G401 (cell line): ENCODE measurements at regions not wholly inside any gene's neighbourhood (a gene's known extent, or its start where the extent isn't known, plus 50 kb on each side); places are given as distances from the start of the nearest gene placed in this dataset.

ENCODE experiments used
- DNase-seq: peaks from one replicate; pipeline ENCODE4 v3.0.0-alpha.2; 2015; ENCODE audit warnings: low spot score
- in situ Hi-C: cut with HindIII; loops from 2 replicates; pipeline ENCODE4 v1.10.0; 2016; ENCODE audit warnings: low sequenced_read_pairs, mixed read lengths

- in situ Hi-C loops, result no loop called here
Measured at GRCh38 chr6:148144917-148145521, 197.6 kb upstream of the SASH1 start.

GRCh38 chr6:148146717-148147462 lies 195.7 kb upstream of the SASH1 start:
- DNase-seq, result no peak
- in situ Hi-C loops, result no loop called here

More at GRCh38 chr6:148144917-148145521, 197.6 kb upstream of the SASH1 start:
- peak; percentile 43 for DNase-seq

- no peak for DNase-seq
- in situ Hi-C loops, result no loop called here
Measured at GRCh38 chr6:148147463-148147830, 195.2 kb upstream of the SASH1 start.

GRCh38 chr6:148151896-148152643 lies 190.6 kb upstream of the SASH1 start:
- DNase-seq, result no peak
- in situ Hi-C loops, result no loop called here

GRCh38 chr6:148154668-148155067 lies 188.0 kb upstream of the SASH1 start:
- no peak for DNase-seq
- in situ Hi-C loops, result no loop called here

GRCh38 chr6:148155293-148155692 lies 187.3 kb upstream of the SASH1 start:
- in situ Hi-C loops, result no loop called here
- no peak for DNase-seq

GRCh38 chr6:148157841-148158240 lies 184.8 kb upstream of the SASH1 start:
- in situ Hi-C loops, result no loop called here

GRCh38 chr6:148164645-148165044 lies 178.0 kb upstream of the SASH1 start:
- no peak for DNase-seq
- in situ Hi-C loops, result no loop called here

More at GRCh38 chr6:148157841-148158240, 184.8 kb upstream of the SASH1 start:
- no peak for DNase-seq

- in situ Hi-C loops, result no loop called here
Measured at GRCh38 chr6:148166339-148166968, 176.2 kb upstream of the SASH1 start.

GRCh38 chr6:148169706-148170105 lies 172.9 kb upstream of the SASH1 start:
- in situ Hi-C loops, result no loop called here
- DNase-seq, result no peak

More at GRCh38 chr6:148166339-148166968, 176.2 kb upstream of the SASH1 start:
- DNase-seq, result peak; percentile 36

GRCh38 chr6:148170286-148170685 lies 172.4 kb upstream of the SASH1 start:
- in situ Hi-C loops, result no loop called here
- DNase-seq, result no peak

- in situ Hi-C loops, result no loop called here
- DNase-seq, result no peak
Measured at GRCh38 chr6:148173548-148173947, 169.1 kb upstream of the SASH1 start.

- DNase-seq, result no peak
- in situ Hi-C loops, result no loop called here
Measured at GRCh38 chr6:148175550-148176188, 167.0 kb upstream of the SASH1 start.

GRCh38 chr6:148177589-148178233 lies 164.9 kb upstream of the SASH1 start:
- in situ Hi-C loops, result no loop called here
- peak; percentile 10 for DNase-seq

- DNase-seq, result no peak
- in situ Hi-C loops, result no loop called here
Measured at GRCh38 chr6:148179786-148180185, 162.9 kb upstream of the SASH1 start.

GRCh38 chr6:148182378-148182777 lies 160.3 kb upstream of the SASH1 start:
- in situ Hi-C loops, result no loop called here
- no peak for DNase-seq

GRCh38 chr6:148183776-148184175 lies 158.9 kb upstream of the SASH1 start:
- no peak for DNase-seq
- in situ Hi-C loops, result no loop called here

GRCh38 chr6:148186916-148187315 lies 155.7 kb upstream of the SASH1 start:
- in situ Hi-C loops, result no loop called here
- no peak for DNase-seq

- no peak for DNase-seq
- in situ Hi-C loops, result no loop called here
Measured at GRCh38 chr6:148192310-148192709, 150.3 kb upstream of the SASH1 start.
